ENCODE measurements at regions not wholly inside any gene's neighbourhood (a gene's known extent, or its start where the extent isn't known, plus 50 kb on each side); places are given as distances from the start of the nearest gene placed in this dataset.

DNA sequence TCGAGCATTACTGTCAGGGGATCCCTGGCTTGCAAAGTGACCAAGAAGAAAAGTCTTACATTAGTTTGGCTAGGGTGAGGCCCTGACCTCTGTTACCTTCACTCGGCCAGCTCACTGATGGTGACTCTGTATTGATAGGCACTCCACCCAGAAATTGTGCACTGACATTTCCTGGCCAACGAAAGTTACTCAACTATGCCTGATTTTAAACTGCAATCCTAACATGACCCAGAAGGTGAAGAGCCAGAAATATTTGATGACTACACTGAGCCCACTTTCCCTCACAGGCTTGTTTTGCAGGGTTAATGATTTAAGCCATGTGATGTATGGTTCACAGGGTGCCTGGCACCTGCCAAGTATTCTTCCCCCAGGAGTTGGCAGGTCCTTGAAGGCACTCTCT lies 208.2 kb upstream of the MAF start:
- H3K27me3 ChIP-seq (ENCODE audit: control insufficient read depth in 2 of 2, insufficient read depth in 2 of 2, low read length in 2 of 2), result no peaks in the 10 kb centered on the region
- no TSS peak for BruUV-seq (replicated peaks)
- no peak overlapping the region for H3K27ac ChIP-seq (ENCODE audit: insufficient read depth, low read depth, low read length)

More for the DNA sequence above, 208.2 kb upstream of the MAF start:
- FAIRE-seq (no peak), DNase-seq (ENCODE audit: low read depth, low spot score) (no peak)
- Histone ChIP-seq H3K79me2 (ENCODE audit: control insufficient read depth, insufficient read depth, low read length) (no peaks in the 10 kb centered on the region), H3K36me3 (ENCODE audit: control insufficient read depth in 2 of 2, extremely low read depth in 1 of 2, insufficient read depth in 2 of 2, low read length in 2 of 2) (no peaks in the 10 kb centered on the region), H3K4me2 (ENCODE audit: insufficient read depth, low read length) (no peak overlapping the region), H3K9me1 (replicated peaks; ENCODE audit: control insufficient read depth, extremely low read depth, insufficient read depth, low read length) (no peaks in the 10 kb centered on the region), H4K20me1 (replicated peaks; ENCODE audit: control insufficient read depth, extremely low read depth, insufficient read depth, low read length) (no peaks in the 10 kb centered on the region), H2AFZ (ENCODE audit: low read depth, low read length) (no peak overlapping the region), H3K9ac (replicated peaks; ENCODE audit: extremely low read depth, insufficient read depth, low read length) (no peak overlapping the region), H3K4me3 (replicated peaks in 1 of 3; ENCODE audit: insufficient read depth in 1 of 3, low read depth in 1 of 3, low read length in 3 of 3) (no peak overlapping the region), H3K4me1 (ENCODE audit: control insufficient read depth, extremely low read depth, insufficient read depth, low read length) (no peaks in the 10 kb centered on the region), H3K9me3 (replicated peaks; ENCODE audit: control insufficient read depth, insufficient read depth, low read length) (peaks cover 3% of the 10 kb centered on the region)
- POLR2A ChIA-PET, result no interaction called here
- CTCF ChIA-PET, result no interaction called here
- dilution Hi-C loops (cut with MboI; ENCODE audit: extremely low pct_ligation_motif_present, low sequenced_read_pairs) (no loop called here), intact Hi-C loops (cut with micrococcal nuclease) (no loop called here)
- no peak for TF ChIP-seq GATA2 (IDR thresholded peaks at IDR 0.05; ENCODE audit: insufficient read depth, insufficient read length, low read depth, low read length)
- no peak for TF ChIP-seq EZH2 (IDR thresholded peaks at IDR 0.05; ENCODE audit: borderline replicate concordance, low read depth, low read length, severe bottlenecking)
- no peak for TF ChIP-seq MAX (IDR thresholded peaks at IDR 0.05; ENCODE audit: insufficient read depth, insufficient read length)
- no peak for TF ChIP-seq FOS (IDR thresholded peaks at IDR 0.05; ENCODE audit: borderline replicate concordance, insufficient read depth, low read length)
- no peak for TF ChIP-seq CTCF (IDR thresholded peaks at IDR 0.05; ENCODE audit: extremely low read depth in 1 of 2, insufficient read depth in 1 of 2, low read depth in 1 of 2, low read length in 2 of 2)
- TF ChIP-seq POLR2AphosphoS5 (IDR thresholded peaks at IDR 0.05; ENCODE audit: insufficient read depth, low read depth, low read length), result no peak
- no peak for TF ChIP-seq POLR2A (IDR thresholded peaks at IDR 0.05; ENCODE audit: low read depth, low read length)
- no peak for TF ChIP-seq MYC (IDR thresholded peaks at IDR 0.05; ENCODE audit: low read depth, low read length)

All from endothelial cell of umbilical vein (primary cell).